GM18907 (cell line): ENCODE measurements at regions not wholly inside any gene's neighbourhood (a gene's known extent, or its start where the extent isn't known, plus 50 kb on each side); places are given as distances from the start of the nearest gene placed in this dataset.
"Not testable (repeated sequence)": the region's sequence is repeated elsewhere in the genome, so short reads cannot be mapped to it uniquely, and the experiment has no call there.

Experiments
- ATAC-seq: cut with Tn5 transposase; IDR thresholded peaks from one replicate; pipeline ENCODE4 v1.9.1; 2021; ENCODE audit warnings: mild to moderate bottlenecking, moderate library complexity; ENCODE audit not compliant: unreplicated experiment

DNA sequence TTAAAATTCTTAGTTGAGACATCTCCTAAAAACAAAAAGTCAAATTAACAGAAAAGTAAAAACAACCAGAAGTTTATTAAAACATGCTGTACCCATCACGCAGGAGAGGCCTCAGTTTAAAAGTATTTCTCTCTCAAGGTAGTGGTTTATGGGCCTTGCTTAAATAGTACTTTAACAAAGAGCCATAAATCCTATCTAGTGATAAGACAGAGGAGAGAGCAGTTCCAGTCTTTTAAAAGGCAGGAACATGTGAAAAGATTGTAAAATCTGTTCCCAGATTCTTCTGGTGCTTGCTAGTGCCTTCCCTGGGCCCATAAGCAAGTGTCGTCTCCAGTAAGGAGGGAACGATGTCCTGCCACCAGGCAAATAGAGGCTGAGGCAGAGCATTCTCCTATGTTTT lies 476.3 kb upstream of the ADGRL3 start:
- ATAC-seq, result no peak

DNA sequence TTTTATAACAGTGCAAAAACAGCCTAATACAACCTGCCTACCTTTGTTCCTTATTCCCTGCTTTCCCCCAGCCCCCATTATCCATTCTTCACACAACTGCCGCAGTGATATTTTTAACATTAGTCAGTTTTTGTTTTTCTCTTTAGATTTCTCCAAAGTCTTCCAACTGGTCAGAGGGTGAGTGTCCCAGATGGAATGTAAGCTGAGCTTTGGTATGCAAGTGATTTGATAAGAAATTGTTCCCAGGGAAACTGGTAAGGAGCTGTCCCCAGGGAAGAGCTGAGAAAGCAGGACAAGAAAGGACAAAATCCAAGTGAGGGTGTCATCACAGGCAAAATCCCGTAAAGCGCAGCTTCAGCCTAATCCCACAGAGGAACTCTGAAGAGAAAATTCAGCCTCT lies 475.5 kb upstream of the ADGRL3 start:
- no peak for ATAC-seq

DNA sequence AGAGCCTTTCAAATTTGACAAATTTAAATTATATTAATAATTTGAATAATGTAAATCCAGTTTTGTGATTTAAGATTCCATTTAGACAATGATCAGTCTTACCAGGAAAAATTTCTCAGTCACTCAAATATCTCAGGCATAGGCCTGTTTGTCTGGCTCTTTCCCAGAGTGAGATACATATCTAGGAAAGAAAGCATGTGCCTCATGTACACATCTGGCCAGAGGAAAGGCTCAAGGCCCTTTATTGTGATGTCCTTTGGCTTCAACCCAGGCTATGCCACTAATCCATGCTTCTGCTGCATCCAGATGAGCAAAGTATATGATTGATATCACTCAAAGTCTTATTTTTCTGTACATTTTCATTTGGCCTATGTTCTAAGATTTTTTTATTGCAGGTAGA lies 473.3 kb upstream of the ADGRL3 start:
- no peak for ATAC-seq

DNA sequence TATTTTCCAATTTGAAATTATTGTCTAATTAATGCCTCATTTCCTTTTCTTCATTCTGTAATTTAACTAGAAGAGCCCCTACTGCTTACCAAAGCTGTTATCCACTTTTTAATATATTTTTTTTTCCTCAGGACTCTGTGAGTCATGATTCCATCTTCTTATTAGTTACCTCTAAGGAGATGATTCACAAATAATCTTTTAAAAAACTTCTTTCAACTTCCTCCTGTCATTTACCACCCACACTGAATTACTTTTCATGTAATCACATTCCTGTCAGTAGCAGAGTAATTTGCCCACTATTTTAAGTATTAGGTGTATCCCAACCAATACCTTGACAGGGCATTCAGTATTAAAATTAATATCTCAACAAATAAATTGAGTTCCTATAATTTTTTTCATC lies 470.9 kb upstream of the ADGRL3 start:
- no peak for ATAC-seq

DNA sequence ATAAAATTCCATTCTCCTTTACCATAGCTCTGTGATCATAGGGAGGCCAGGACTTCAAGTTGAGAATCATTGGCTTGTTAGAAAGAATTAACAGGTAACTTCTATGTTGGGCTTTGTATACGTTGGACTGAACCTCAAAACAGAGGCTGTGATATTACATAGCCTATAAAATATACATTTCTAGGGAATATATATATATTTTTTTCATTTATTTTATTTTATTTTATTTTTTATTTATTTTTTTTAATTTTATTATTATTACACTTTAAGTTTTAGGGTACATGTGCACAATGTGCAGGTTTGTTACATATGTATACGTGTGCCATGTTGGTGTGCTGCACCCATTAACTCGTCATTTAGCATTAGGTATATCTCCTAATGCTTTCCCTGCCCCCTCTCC lies 470.4 kb upstream of the ADGRL3 start:
- ATAC-seq, result not testable (repeated sequence)

DNA sequence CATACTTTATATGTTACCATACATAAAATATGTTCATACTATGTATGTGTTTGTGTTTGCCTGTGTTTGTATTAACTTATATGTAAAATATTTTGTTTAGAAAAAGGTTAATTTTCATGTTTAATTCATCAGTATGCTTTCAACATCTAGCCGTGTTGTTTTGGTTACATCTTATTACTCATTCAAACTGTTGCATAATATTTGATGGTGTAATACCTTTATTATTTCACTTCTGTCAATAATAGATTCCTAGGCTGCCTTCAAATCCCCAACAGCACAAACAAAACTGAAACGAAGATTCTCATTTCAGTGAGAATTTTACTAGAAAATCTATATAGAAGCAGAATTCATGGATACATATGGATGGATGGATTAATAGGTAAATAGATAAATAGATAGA lies 462.3 kb upstream of the ADGRL3 start:
- ATAC-seq, result no peak

DNA sequence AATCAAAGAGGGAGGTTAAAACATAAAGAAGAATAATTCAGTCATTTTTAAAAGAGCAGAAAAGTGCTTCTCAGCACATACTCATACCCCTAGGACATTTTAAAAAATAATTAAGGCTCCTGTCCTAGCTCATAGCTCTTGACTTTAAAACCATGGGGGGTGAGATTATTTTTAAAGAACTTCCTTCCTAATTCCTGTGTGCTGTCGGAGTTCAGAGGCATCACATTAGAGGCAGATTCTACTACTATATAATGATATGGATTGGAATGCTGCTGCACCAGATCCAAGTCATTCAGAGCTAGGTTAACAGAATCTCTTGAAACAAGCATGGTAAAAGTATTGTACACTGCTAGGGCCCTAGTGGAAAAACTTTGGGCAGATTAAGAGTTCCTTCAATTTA lies 456.5 kb upstream of the ADGRL3 start:
- ATAC-seq, result no peak

DNA sequence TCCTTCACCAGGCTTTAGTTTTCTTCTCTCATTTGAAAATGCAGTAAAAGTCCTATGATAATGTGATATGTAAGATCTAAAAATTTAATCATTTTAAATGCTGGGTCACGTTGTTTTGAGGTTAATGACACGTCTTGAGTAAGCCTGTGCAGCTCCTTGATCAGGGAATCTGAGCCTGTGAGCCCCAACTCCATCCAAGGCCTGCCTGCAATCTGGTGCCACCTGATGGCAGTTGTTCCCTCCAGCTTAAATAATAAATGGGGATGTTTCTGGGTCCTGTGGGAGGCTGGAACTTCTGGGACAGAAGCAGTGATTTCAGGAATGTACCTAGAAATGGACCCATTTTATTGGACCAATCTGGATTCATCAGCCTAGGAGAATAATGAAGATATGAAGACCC lies 455.4 kb upstream of the ADGRL3 start:
- no peak for ATAC-seq

DNA sequence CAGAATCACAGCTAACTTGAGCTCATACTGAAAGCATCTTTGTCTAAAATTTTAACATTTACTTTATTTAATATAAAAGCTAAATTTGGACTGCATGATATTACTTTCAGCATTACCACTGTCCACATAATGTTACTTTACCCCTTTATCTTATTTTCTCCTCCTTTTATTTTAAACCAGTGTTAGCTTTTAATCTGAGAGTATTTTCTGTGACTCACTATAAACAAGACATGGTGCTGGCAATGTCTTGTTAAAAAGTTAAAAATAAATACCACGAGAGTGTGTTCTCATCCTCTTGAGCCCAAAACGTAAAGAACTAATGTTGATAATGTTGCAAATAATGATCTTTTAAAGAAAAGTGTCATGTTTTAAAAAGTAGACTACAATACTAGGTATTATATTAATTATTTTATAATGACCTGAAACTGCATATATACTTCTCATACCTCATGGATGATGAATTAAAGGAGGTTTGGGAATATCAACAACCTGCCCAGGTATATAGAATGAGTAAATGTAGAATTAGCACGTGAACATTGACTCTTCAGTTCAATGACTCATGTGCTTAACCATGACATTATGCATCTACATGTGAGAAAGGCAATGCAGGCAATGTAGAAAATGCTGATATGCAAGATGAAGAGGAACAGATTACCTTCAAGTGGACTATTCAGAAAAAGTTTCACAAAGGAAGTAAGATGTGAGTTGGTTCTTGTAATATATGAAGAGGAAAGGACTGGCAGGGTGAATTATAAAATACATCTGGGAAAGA lies 454.1 kb upstream of the ADGRL3 start:
- no peak for ATAC-seq

DNA sequence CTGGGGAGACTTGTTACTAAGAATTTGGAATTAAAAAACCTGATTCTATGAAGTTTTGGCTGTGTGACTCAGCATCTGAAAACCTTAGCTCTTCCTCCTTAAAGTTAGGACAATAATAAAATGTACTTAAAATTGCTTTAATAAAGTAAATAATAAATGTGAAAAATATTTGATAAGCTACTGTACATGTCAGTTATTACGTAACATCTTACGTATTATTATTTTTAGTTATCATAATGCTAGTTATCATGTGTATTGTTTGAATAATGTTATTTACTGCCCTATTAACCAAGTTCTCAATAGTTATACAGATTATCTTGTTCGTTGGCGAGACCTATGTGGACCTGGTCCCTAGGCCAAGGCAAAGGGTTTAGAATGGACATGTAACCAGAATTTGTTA lies 449.2 kb upstream of the ADGRL3 start:
- ATAC-seq, result no peak

DNA sequence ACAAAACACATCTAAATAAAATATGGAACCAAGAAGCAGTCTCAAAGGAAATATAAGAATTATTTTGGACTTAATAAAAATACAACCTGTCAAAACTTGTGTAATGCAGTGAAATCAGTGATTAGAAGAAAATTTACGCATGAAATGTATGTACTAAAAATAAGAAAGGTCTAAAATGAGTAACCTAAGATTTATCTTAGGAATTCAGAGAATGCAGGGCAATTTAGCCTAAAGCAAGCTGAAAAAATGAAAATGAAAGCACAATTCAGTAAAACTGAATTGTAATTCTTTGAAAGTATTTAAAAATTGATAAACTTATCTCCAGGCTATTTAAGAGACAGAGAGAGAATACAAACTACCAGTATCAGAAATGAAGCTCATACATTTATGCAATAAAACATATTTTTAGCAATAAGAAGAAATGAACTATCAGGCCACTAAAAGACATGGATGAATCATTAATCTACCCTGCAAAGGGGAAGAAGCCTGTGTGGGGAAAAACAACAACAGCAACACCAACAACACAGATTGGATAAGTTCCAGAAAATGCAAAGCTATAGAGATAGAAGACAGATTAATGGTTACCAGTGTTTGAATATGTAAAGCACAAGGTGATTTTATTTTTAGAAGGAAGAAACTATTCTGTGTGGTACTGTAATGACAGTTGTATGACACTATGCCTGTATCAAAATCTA lies 442.0 kb upstream of the ADGRL3 start:
- ATAC-seq, result no peak

DNA sequence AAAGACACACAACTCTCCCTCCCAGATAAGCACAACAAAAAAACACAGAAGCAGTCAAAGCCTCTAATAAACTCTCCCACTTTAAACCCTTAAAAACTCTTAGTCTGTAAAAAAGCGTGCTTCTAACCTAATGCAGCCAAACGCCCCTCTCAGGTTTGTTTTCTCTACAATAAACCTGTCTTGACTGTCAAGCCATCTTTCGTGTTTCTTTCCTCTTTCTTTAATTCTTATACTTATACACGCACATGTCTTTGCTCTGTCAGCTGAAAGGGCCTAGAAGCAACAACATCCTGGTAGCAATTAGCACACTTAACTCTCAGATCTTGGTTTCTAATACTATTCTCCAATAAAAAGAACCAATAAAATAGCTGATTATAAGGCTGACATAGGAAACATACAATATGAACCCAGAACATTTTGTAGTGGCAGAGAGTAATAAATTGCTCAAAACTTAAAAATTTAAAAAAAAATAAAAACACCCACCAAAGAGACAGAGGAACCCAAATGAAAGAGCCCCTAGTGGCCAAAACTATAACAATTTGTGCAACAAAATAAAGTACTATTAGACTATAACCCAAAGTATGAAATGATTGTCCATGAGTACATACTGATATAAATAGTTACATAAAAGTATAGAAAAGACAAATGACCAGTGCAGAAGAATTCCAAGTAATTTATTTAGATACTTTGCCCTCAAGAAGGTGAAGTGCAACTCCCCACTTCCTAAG lies 440.4 kb upstream of the ADGRL3 start:
- ATAC-seq, result no peak

DNA sequence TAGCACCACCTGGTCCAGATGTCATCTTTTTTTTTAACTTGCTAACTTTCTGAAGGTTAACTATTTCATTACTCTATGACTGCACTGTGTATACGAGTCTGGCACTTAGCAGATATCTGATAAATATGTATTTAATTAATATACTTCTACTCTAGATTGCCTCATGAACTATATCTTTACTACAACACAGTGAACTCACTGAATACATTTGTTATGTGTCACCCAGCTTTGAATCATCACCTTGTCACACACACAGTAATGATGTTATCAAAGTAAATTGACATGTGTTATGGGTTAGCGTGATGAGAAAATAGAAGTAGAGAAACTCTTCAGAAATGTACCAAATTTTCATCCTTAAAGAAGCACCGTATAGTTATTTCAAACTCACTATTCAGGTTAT lies 419.3 kb upstream of the ADGRL3 start:
- no peak for ATAC-seq

DNA sequence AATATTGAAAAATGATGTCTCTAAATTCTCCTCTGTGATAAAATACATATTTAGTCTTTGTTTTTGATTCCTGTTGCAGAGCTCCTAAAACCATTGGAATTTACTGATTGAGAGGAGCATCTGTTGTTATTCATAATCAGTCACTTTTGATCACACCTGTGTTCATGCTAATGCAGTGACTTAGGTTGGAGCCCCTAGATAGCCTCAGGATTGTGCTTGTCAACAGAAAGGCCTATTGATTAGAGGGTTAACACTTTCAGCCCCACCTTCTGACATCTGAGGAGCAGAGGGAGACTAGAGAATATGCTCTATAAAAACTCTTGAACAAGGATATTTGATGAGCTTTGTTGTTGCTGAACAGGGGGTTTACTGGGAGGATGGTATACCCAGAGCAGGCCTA lies 409.5 kb upstream of the ADGRL3 start:
- ATAC-seq, result no peak

DNA sequence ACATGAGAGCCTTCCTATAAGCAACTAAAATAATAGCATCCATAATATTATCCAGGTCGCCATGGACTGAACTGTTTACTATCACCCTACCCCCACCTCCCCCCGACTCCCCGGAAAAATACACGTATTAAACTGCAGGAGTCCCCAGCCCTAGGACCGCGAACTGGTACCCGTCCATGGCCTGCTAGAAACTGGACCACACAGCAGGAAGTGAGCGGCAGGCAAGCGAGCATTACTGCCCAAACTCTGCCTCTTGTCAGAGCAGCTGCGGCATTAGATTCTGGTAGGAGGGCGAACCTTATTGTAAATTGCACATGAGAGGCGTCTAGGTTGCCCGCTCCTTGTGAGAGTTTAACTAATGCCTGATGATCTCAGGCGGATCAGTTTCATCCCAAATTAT lies 405.8 kb upstream of the ADGRL3 start:
- ATAC-seq, result no peak

DNA sequence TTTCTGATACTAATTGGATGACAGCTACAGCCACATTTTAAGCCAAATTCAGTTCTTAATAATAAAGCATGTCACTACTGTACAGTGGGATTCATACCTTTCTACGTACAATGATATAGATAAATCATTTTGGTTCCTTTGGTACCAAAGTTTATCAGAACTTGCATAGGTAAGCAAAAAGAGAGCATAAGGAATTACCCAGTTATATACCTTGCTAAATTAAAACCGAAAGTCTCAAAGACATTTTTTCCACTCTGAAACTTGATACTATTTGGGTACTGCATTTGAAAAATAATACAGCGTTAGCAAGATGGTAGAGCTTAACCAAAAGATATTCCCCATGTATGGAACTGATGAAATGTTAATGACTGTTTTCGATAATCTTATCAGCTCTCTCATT lies 400.9 kb upstream of the ADGRL3 start:
- ATAC-seq, result no peak

DNA sequence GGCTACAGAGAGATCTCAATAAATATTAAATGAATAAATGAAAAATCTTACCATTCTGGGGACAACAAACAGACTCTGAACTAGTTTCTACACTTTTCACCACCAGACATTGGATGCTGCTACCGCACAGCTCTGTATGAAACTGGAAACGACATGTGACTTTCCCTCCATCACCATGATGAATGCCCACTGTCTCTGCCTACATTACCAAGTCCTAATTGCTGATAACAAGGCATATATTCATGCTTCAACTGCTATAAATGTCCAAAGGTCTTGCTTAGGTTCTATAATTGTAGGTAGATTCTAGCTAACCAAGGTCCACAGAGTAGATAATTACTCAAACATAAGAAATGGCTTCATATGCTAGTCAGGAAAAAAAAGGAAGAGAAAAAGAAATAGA lies 399.4 kb upstream of the ADGRL3 start:
- no peak for ATAC-seq

DNA sequence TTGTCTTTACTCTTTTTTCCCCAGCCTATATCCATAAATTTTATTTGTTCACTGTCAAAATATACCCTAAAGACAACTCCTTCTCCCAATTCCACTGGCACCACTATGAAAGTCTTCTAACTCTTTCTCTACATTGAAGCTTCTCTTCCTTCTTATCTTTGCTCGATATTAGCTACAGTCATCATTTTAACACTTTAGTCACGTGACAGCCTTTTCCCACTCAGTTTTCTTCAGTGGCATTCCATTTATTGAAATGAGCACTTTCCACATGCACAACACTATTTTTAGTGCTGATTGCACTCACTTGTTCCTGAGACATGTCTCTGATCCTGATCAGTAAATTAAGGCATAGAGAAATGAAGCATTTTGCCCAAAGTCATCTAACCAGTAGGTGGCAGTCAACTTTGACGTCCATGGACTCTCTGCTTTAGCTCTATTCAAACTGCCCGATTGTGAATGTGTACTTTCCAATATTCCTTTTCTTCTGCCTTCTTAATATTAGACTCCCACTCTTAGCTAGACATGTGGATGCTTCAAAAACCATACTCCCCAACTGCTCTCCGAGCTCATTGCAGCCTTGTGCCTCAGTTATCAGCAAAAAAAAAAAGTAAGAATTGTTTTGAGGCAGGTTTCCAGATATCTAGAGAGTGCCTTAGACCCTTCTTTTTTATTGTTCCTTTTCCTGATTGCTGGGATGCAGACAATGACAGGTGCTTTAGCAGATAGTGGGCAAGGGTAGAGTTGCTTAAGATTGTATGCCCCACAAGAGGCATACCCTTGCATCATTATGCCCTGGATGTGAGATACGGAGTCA lies 394.4 kb upstream of the ADGRL3 start:
- ATAC-seq, result no peak

DNA sequence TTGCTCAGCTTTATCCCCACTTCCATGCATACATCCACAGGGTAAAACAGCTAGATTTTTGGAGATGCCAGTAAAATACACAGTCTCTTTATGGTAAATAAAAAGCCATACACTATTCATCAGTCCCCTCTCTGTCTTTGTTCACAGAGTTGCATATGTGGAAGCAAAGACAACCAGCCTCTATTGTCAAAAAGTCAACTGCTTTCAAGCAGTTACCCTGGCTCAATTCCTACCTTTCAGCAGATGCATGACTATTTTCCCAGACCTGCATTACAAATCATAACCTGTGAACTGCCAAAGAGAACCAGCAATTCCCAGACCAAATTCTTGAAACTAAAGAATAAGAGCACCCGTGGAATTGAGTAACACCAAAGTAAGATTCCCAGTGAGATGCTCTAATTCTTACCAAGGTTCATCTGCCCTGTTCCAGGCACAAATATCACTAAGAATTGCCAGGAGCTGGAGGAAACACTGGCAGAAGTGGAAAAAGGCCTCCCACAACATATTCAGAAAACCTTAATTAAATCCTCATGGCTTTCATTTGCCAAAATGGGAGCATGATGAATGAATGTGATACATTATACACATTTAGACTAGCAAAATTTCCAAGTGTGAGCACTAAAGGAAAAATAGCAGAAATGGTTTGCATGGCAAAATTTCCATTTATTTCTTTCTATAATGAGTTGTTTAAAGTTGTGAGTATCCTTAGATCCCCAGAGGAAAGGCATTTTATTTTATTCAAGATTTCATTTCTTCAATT lies 391.2 kb upstream of the ADGRL3 start:
- ATAC-seq, result no peak

DNA sequence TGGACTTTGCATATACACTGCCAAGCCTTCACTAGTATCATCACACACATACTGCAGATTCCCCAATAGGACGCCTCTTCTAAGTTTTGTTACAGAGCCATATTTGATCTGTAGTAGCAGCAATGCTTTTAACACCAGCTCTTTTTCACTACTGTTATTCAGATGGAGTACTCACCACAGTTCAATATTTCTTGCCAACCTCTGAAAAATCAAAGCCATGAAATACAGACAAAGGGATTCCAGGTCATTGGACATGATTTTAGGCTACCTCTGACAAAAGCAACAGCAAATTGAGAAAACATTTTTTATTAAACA lies 390.7 kb upstream of the ADGRL3 start:
- no peak for ATAC-seq

DNA sequence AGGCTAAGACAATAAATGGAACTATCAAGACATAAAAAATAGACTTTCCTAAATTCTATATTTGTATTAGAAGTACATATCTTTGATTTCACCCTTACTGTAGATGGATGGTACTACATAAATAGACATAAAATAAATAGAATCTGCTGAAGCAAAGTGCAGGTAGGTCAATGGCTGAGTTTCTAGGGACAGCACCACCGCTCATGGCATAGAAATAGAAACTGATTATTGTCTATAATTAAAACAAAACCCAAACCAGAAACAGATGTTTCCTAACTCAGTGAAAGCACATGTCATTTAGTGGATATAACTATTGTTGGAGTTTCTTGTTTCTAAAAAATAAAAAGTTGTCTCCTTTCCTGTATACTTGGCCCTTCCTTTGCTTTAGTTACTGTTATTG lies 387.3 kb upstream of the ADGRL3 start:
- no peak for ATAC-seq
